BLaER1 (cell line): ENCODE measurements at regions not wholly inside any gene's neighbourhood (a gene's known extent, or its start where the extent isn't known, plus 50 kb on each side); places are given as distances from the start of the nearest gene placed in this dataset.

Source experiments
- H3K27ac ChIP-seq: shearing (Covaris generic); formaldehyde crosslinking; 2 replicates; pipeline ENCODE4 v1.8.1; 2022
- H3K27me3 ChIP-seq: shearing (Covaris generic); formaldehyde crosslinking; 2 replicates; pipeline ENCODE4 v1.8.1; 2022
- H3K36me3 ChIP-seq: shearing (Covaris generic); formaldehyde crosslinking; 2 replicates; pipeline ENCODE4 v1.8.1; 2022
- H3K4me1 ChIP-seq: shearing (Covaris generic); formaldehyde crosslinking; 2 replicates; pipeline ENCODE4 v1.8.1; 2022
- H3K4me2 ChIP-seq: shearing (Covaris generic); formaldehyde crosslinking; 2 replicates; pipeline ENCODE4 v1.8.1; 2022
- H3K4me3 ChIP-seq: shearing (Covaris generic); formaldehyde crosslinking; 2 replicates; pipeline ENCODE4 v1.8.1; 2022
- H3K9ac ChIP-seq: shearing (Covaris generic); formaldehyde crosslinking; 2 replicates; pipeline ENCODE4 v1.8.1; 2022
- H3K9me3 ChIP-seq: shearing (Covaris generic); formaldehyde crosslinking; 2 replicates; pipeline ENCODE4 v1.8.1; 2022
- H4K20me1 ChIP-seq: shearing (Covaris generic); formaldehyde crosslinking; 2 replicates; pipeline ENCODE4 v1.8.1; 2022
- Cebpa-rat ChIP-seq: shearing (Covaris generic); IDR thresholded peaks from 2 replicates; pipeline ENCODE4 v1.8.1; 2022

DNA sequence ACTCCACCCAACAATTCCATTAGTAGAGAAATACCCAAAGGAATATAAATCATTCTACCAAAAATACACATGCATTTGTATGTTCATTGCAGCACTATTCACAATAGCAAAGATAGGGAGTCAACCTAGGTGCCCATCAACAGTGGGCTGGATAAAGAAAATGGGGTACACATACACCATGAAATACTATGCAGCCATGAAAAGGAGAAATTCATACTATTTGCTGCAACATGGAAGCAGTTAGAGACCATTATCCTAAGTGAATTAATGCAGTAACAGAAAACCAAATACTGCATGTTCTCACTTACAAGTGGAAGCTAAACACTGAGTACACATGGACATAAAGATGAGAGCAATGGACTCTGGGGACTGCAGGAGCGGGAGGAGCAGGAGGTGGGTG is 72.4 kb upstream of the MBOAT1 start:
- TF ChIP-seq Cebpa-rat: no peak
- peaks cover 6% of the 10 kb centered on the region; the same call in 1 of the 2 replicates for H3K9me3 ChIP-seq
- H3K4me2 ChIP-seq: no peak overlapping the region
- H3K4me1 ChIP-seq: peaks cover 2% of the 10 kb centered on the region
- no peaks in the 10 kb centered on the region for H4K20me1 ChIP-seq
- no peaks in the 10 kb centered on the region for H3K36me3 ChIP-seq
- no peak overlapping the region for H3K27ac ChIP-seq
- H3K9ac ChIP-seq: no peak overlapping the region
- H3K4me3 ChIP-seq: no peak overlapping the region
- no peaks in the 10 kb centered on the region for H3K27me3 ChIP-seq

DNA sequence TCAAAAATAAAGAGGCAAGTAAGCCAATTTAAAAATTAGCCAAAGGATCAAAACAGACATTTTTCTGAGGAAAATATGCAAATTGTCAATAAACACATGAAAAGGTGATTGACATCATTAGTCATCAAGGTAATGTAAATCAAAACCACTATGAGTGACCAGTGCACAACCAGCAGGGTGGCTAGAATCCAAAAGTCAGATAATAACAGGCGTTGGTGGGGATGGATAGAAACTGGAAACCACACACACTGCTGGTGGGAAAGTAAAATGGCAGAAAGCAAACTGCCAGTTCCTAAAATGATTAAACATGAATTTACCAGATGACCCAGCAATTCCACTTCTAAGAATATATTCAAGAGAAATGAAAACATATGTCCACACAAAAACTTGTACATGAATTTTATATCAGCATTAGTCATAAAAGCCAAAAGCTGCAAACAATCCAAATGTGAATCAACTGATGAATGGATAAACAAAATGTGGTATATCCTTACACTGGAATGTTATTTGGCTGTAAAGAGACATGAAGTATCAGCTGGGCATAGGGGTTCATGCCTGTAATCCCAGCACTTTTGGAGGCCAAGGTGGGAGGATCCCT is 74.8 kb upstream of the MBOAT1 start:
- Histone ChIP-seq H3K9ac (no peak overlapping the region), H3K4me3 (no peak overlapping the region), H3K27ac (no peak overlapping the region), H4K20me1 (no peaks in the 10 kb centered on the region), H3K36me3 (no peaks in the 10 kb centered on the region), H3K27me3 (no peaks in the 10 kb centered on the region), H3K4me2 (no peak overlapping the region), H3K9me3 (peaks cover 6% of the 10 kb centered on the region; the same call in 1 of the 2 replicates), H3K4me1 (no peaks in the 10 kb centered on the region)
- no peak for TF ChIP-seq Cebpa-rat

DNA sequence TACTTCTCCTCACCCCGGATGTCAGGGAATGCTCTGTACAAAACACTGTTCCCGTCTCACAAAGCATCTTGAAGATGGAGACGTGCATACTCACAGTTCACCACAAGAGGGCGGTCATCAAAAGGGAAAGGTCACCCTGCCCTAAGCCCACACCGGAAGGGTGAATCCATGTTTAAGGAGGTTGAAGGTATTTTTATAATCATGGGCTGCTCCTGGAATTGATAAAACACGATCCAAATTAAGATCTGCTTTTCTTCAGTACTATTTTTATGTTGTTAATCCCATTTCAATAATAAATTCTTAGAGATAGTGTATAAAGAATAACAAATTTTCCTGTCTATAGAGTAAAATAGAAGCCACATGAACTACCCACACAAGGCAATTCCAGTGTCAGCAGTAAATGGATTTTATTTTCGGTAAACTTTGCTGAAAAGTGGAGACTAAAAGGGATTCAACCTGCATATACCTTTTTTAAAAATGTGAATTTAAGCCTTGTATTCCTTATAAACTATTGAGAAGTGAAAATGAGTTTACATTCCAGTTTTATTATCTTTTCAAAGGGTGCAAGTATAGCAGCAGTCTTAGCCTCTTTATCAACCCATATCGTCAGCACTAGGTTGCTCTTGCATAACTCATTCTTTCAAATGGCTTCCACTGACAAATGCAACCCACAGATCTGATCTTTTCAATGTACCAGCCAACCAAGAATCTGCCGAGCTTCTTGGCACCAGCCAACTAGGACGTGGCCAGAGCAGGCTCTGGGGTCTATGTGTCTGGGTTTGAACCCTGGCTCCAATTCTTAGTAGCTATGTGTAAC is 79.7 kb upstream of the MBOAT1 start:
- Histone ChIP-seq H3K27me3 (no peaks in the 10 kb centered on the region), H3K9ac (no peak overlapping the region), H3K36me3 (no peaks in the 10 kb centered on the region), H3K4me1 (no peaks in the 10 kb centered on the region), H3K4me2 (no peak overlapping the region), H3K27ac (no peak overlapping the region), H3K9me3 (no peaks in the 10 kb centered on the region), H3K4me3 (no peak overlapping the region), H4K20me1 (no peaks in the 10 kb centered on the region)
- TF ChIP-seq Cebpa-rat: no peak

DNA sequence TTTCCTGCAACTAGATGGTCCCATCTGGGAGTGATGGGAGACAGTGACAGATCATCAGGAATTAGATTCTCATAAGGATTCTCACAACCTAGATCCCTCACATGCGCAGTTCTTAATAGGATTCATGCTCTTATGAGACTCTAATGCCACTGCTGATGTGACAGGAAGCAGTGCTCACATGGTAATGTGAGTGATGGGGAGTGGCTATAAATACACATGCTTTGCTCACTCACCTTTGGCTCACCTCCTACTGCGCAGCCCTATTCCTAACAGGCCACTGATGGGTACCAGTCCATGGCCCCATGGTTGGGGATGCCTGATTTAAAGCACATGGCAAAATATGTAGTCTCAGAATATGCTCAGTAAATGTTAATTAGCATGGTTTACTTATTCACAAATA is 80.6 kb upstream of the MBOAT1 start:
- Histone ChIP-seq H3K9me3 (no peaks in the 10 kb centered on the region), H3K27me3 (no peaks in the 10 kb centered on the region), H3K36me3 (no peaks in the 10 kb centered on the region), H3K9ac (no peak overlapping the region), H3K27ac (no peak overlapping the region), H3K4me3 (no peak overlapping the region), H4K20me1 (no peaks in the 10 kb centered on the region), H3K4me2 (no peak overlapping the region), H3K4me1 (no peaks in the 10 kb centered on the region)
- TF ChIP-seq Cebpa-rat: no peak

DNA sequence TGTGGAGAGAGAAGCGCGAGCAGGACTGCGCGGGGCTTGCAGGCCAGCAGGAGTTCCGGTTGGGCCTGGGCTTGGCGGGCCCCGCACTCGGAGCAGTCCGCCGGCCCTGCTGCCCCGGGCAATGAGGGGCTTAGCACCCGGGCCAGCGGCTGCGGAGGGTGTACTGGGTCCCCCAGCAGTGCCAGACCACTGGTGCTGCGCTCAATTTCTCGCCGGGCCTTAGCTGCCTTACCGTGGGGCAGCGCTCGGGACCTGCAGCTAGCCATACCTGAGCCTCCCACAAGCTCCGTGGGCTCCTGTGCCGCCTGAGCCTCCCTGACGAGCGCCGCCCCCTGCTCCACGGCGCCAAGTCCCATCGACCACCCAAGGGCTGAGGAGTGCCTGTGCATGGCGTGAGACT is 89.0 kb upstream of the MBOAT1 start:
- H3K36me3 ChIP-seq: no peaks in the 10 kb centered on the region
- no peak overlapping the region for H3K27ac ChIP-seq
- no peaks in the 10 kb centered on the region for H3K4me1 ChIP-seq
- no peaks in the 10 kb centered on the region for H3K27me3 ChIP-seq
- no peak overlapping the region for H3K9ac ChIP-seq
- peaks cover 6% of the 10 kb centered on the region; the same call in 1 of the 2 replicates for H3K9me3 ChIP-seq
- H4K20me1 ChIP-seq: no peaks in the 10 kb centered on the region
- H3K4me2 ChIP-seq: no peak overlapping the region
- H3K4me3 ChIP-seq: no peak overlapping the region
- TF ChIP-seq Cebpa-rat: no peak

DNA sequence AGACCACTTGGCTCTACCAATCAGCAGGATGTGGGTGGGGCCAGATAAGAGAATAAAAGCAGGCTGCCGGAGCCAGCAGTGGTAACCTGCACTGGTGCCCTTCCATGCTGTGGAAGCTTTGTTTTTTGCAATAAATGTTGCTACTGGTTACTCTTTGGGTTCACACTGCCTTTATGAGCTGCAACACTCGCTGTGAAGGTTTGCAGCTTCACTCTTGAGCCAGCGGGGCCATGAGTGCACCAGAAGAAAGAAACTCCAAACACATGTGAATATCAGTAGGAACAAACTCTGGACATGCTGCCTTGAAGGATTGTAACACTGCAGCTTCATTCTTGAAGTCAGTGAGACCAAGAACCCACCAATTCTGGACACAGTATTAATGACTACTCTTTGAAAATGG is 89.9 kb upstream of the MBOAT1 start:
- no peaks in the 10 kb centered on the region for H3K36me3 ChIP-seq
- TF ChIP-seq Cebpa-rat: no peak
- H3K4me1 ChIP-seq: no peaks in the 10 kb centered on the region
- no peak overlapping the region for H3K4me3 ChIP-seq
- no peaks in the 10 kb centered on the region for H4K20me1 ChIP-seq
- H3K27me3 ChIP-seq: no peaks in the 10 kb centered on the region
- H3K27ac ChIP-seq: no peak overlapping the region
- no peak overlapping the region for H3K4me2 ChIP-seq
- peaks cover 6% of the 10 kb centered on the region; the same call in 1 of the 2 replicates for H3K9me3 ChIP-seq
- no peak overlapping the region for H3K9ac ChIP-seq

DNA sequence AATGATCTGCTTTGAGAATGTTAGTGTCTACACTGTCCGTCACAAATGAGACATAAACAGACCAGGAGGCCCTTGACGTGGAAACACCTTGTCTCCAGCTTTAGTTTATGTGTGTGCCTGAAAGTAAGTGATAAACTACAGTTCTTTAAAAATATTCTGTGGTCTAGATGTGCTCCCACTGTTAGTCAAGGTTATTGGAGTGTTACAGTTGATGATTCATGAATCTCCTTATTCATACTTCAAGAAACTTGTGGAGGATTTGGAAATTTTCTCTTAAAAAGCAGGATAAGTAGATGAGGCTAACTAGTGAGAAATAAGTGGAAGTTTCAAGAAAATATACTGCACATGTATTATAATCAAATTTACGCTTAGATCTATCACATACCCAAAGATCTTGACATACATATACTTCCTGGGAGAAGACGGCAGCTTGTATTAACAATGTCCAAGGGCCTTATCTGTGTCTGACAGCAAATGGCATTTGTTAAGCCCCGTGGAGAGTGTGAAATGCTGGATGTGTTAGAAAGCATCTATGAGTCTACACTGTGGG is 90.5 kb upstream of the MBOAT1 start:
- no peak overlapping the region for H3K4me2 ChIP-seq
- TF ChIP-seq Cebpa-rat: no peak
- peaks cover 6% of the 10 kb centered on the region; the same call in 1 of the 2 replicates for H3K9me3 ChIP-seq
- H3K27ac ChIP-seq: no peak overlapping the region
- H3K4me3 ChIP-seq: no peak overlapping the region
- no peaks in the 10 kb centered on the region for H3K27me3 ChIP-seq
- H4K20me1 ChIP-seq: no peaks in the 10 kb centered on the region
- H3K4me1 ChIP-seq: no peaks in the 10 kb centered on the region
- H3K9ac ChIP-seq: no peak overlapping the region
- H3K36me3 ChIP-seq: no peaks in the 10 kb centered on the region

DNA sequence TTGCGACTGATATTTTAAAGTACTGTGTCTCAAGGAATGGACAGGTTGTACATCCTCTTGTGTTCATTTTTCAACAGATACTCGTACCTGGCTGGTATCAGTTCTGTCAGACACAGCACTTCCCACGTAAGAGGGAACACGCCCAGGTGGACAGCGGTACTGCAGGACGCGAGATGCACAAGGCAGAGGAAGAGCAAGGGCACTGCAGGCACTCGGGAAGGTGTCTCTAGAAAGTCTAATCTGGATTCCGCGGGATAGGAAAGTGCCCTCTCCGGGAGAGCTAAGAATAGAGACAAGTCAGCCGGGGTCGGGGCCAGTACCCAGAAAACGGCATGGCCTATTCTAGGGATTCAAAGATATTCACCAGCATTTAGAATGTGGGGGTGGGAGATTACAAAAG is 94.2 kb upstream of the MBOAT1 start:
- Histone ChIP-seq H3K4me3 (no peak overlapping the region), H3K27ac (no peak overlapping the region), H4K20me1 (no peaks in the 10 kb centered on the region), H3K9ac (no peak overlapping the region), H3K4me1 (no peaks in the 10 kb centered on the region), H3K36me3 (no peaks in the 10 kb centered on the region), H3K9me3 (no peaks in the 10 kb centered on the region), H3K4me2 (no peak overlapping the region), H3K27me3 (no peaks in the 10 kb centered on the region)
- no peak for TF ChIP-seq Cebpa-rat

DNA sequence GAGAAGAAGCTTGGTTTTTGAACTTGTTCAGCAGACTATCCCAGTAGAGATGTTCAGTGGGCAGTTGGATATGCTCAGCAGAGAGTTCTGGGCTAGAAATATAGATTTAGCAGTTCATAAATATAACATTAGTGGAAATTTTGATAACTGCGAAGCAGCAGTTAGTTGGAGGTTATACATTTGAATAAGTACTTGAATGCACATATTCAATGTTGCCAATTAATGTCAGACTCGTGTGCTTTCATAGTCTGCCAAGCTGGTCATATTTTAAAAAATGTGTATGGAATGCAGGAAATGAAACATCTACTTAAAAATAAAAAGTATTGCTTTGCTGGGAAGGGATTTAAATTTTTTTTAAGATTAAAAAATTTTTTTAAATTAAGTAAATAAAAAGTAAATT is 92.5 kb upstream of the E2F3 start:
- Histone ChIP-seq H3K4me2 (no peak overlapping the region), H3K4me1 (no peaks in the 10 kb centered on the region), H3K4me3 (no peak overlapping the region), H3K27ac (no peak overlapping the region), H3K27me3 (no peaks in the 10 kb centered on the region), H3K36me3 (no peaks in the 10 kb centered on the region), H3K9ac (no peak overlapping the region), H4K20me1 (no peaks in the 10 kb centered on the region), H3K9me3 (no peaks in the 10 kb centered on the region)
- no peak for TF ChIP-seq Cebpa-rat

DNA sequence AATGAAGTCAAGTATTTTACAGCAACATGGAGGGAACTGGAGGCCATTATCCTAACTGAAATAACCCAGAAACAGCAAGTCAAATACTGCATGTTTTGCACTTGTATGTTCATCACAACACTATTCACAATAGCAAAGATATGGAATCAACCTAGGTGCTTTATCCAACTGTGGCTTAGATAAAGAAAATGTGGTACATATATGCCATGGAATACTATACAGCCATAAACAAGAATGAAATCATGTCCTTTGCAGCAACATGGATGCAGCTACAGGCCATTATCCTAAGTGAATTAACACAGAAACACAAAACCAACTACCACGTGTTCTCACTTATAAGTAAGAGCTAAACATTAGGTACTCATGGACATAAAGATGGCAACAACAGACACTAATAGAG is 91.5 kb upstream of the E2F3 start:
- no peak overlapping the region for H3K27ac ChIP-seq
- H3K9me3 ChIP-seq: no peaks in the 10 kb centered on the region
- TF ChIP-seq Cebpa-rat: no peak
- H3K36me3 ChIP-seq: no peaks in the 10 kb centered on the region
- no peaks in the 10 kb centered on the region for H4K20me1 ChIP-seq
- H3K4me3 ChIP-seq: no peak overlapping the region
- H3K27me3 ChIP-seq: no peaks in the 10 kb centered on the region
- no peaks in the 10 kb centered on the region for H3K4me1 ChIP-seq
- H3K9ac ChIP-seq: no peak overlapping the region
- H3K4me2 ChIP-seq: no peak overlapping the region
